Stomach (tissue), 8 donors: ENCODE measurements at regions not wholly inside any gene's neighbourhood (a gene's known extent, or its start where the extent isn't known, plus 50 kb on each side); places are given as distances from the start of the nearest gene placed in this dataset.
"Not testable (repeated sequence)": the region's sequence is repeated elsewhere in the genome, so short reads cannot be mapped to it uniquely, and the experiment has no call there.

Source experiments
- DNase-seq, 2 donors: peaks; one replicate each; pipeline versions ENCODE4 v3.0.0 to v3.0.0-alpha.2; 2013 to 2019
- H3K27ac ChIP-seq, 5 donors: fragments of 200-600 bp in 4 of 5; sonication (generic) in 4 of 5; one replicate each; pipeline ENCODE4 v1.5.1; 2013 to 2019; ENCODE audit warnings: mild to moderate bottlenecking in 1 of 5, moderate library complexity in 1 of 5
- H3K27me3 ChIP-seq, 3 donors: fragments of 200-600 bp; sonication (generic); one replicate each; pipeline ENCODE4 v1.5.1; 2017 to 2019; ENCODE audit warnings: mixed run types in 1 of 3
- H3K36me3 ChIP-seq, 4 donors: fragments of 200-600 bp; sonication (generic); 1 replicate in 3 of 4; 2 replicates in 1 of 4; pipeline ENCODE4 v1.5.1; 2016 to 2019
- H3K4me1 ChIP-seq, 4 donors: fragments of 200-600 bp; sonication (generic); one replicate each; pipeline ENCODE4 v1.5.1; 2016 to 2019
- H3K4me3 ChIP-seq, 4 donors: fragments of 200-600 bp; sonication (generic) in 3 of 4; one replicate each; pipeline ENCODE4 v1.5.1; 2016 to 2019; ENCODE audit warnings: mild to moderate bottlenecking in 1 of 4
- H3K9me3 ChIP-seq, 4 donors: fragments of 200-600 bp; sonication (generic); one replicate each; pipeline ENCODE4 v1.5.1; 2016 to 2019
- EP300 ChIP-seq: sonication (generic); formaldehyde crosslinking; IDR thresholded peaks from one replicate; pipeline ENCODE4 v1.6.1; 2017; ENCODE audit warnings: antibody characterized with exemption
- POLR2A ChIP-seq, 4 donors: fragments of 450-650 bp; IDR thresholded peaks; one replicate each; pipeline ENCODE4 v1.6.1; 2016; ENCODE audit warnings: antibody characterized with exemption in 4 of 4, control low read depth in 2 of 4, mild to moderate bottlenecking in 1 of 4, moderate library complexity in 1 of 4
- POLR2AphosphoS5 ChIP-seq, 3 donors: sonication (generic); formaldehyde crosslinking; IDR thresholded peaks; one replicate each; pipeline ENCODE4 v1.6.1; 2016; ENCODE audit warnings: antibody characterized with exemption in 3 of 3
- WGBS, 5 donors: extraction: QIAGEN DNeasy Blood & Tissue Kit in 3 of 5; methylation state at CpG; one replicate each; pipeline versions ENCODE4 v1.1.5 to v1.1.7; 2013 to 2018; 5-methylcytosine and 5-hydroxymethylcytosine counted together
- intact Hi-C: fragments of 100-400 bp; cut with DNase I; formaldehyde crosslinking; loops from one replicate; pipeline ENCODE4 v1.15.1; 2023; ENCODE audit warnings: low total_unique reads
- TF ChIP-seq, protein P1 (sequence below), 7 experiments: fragments of 450-650 bp in 4 of 7; fragments of 200-600 bp in 3 of 7; sonication (generic) in 3 of 7; IDR thresholded peaks; one replicate each; pipeline ENCODE4 v1.5.1; 2016 to 2019; ENCODE audit warnings: antibody characterized with exemption in 7 of 7, control low read depth in 2 of 7, mild to moderate bottlenecking in 1 of 7
- donor health status: healthy with polysubstance abuse.
- donor health status: Bipolar disorder and iron deficiency.
- donor health status: healthy.

DNA sequence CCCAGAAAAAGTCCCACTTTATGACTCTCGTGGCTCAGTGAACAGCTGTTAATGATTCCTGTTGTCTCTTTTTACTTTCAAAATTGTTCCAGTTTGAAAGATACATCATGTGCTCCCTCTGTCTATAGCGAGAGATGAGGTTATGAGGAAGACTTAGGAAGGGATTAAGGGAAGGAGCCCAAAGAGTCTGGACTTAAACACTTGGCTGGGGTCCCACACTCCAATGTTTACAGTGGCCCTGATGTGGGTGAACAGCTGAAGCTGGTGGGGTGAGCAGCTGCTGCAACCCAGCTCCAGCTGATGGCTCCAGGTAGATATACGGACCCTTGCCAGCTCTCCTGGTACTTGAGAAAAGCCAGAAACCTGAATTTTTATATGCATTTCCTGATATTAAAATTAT, 84.5 kb upstream of the PLET1 start:
- no peaks in the 10 kb centered on the region for H3K27me3 ChIP-seq
- H3K4me1 ChIP-seq = peaks cover 24 to 36% (median 33%) of the 10 kb centered on the region in 4 donors
- TF ChIP-seq POLR2A (IDR thresholded peaks at IDR 0.05) (no peak), POLR2AphosphoS5 (IDR thresholded peaks at IDR 0.05) (no peak), EP300 (no peak)
- TF ChIP-seq, protein P1, sequence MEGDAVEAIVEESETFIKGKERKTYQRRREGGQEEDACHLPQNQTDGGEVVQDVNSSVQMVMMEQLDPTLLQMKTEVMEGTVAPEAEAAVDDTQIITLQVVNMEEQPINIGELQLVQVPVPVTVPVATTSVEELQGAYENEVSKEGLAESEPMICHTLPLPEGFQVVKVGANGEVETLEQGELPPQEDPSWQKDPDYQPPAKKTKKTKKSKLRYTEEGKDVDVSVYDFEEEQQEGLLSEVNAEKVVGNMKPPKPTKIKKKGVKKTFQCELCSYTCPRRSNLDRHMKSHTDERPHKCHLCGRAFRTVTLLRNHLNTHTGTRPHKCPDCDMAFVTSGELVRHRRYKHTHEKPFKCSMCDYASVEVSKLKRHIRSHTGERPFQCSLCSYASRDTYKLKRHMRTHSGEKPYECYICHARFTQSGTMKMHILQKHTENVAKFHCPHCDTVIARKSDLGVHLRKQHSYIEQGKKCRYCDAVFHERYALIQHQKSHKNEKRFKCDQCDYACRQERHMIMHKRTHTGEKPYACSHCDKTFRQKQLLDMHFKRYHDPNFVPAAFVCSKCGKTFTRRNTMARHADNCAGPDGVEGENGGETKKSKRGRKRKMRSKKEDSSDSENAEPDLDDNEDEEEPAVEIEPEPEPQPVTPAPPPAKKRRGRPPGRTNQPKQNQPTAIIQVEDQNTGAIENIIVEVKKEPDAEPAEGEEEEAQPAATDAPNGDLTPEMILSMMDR (IDR thresholded peaks at IDR 0.05) = no peak
- H3K9me3 ChIP-seq = no peaks in the 10 kb centered on the region
- intact Hi-C loops = no loop called here
- peak in 1 of 2 donors; percentile 30 for DNase-seq
- H3K4me3 ChIP-seq = no peak overlapping the region
- 38 to 64% (median 60%) methylated on average over 3 of the region's 3 CpGs for WGBS, 5 donors
- H3K27ac ChIP-seq = peak overlapping the region in 1 of 5 donors; percentile 52
- H3K36me3 ChIP-seq = no peaks in the 10 kb centered on the region

DNA sequence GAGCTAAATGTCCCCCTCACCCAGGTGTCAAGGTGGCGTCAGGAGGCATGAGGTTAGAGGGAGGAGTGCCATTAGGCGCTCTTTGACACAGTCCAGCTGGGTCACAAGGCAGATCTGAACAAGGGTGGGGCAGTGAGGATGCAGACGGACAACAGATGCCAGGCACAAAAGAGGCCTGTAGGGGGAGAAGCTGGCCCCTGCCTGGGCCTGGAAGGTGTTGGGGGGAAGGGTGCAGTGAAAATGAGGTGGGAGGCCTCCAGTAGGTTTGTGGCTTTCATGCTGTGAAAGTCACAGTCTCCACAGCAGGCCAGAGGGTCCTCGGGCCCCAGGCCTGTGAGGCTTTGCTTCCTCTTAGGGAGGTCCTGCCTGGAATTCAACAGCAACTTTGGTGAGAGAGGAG, 85.0 kb upstream of the PLET1 start:
- TF ChIP-seq EP300 = no peak
- 45 to 63% (median 54%) methylated on average over 4 of the region's 4 CpGs for WGBS, 5 donors
- intact Hi-C loops = no loop called here
- no peaks in the 10 kb centered on the region for H3K27me3 ChIP-seq
- DNase-seq = peak in 1 of 2 donors; percentile 56
- no peak overlapping the region for H3K4me3 ChIP-seq
- peaks cover 24 to 36% (median 33%) of the 10 kb centered on the region in 4 donors for H3K4me1 ChIP-seq
- no peaks in the 10 kb centered on the region for H3K9me3 ChIP-seq
- H3K36me3 ChIP-seq = no peaks in the 10 kb centered on the region
- H3K27ac ChIP-seq = no peak overlapping the region

DNA sequence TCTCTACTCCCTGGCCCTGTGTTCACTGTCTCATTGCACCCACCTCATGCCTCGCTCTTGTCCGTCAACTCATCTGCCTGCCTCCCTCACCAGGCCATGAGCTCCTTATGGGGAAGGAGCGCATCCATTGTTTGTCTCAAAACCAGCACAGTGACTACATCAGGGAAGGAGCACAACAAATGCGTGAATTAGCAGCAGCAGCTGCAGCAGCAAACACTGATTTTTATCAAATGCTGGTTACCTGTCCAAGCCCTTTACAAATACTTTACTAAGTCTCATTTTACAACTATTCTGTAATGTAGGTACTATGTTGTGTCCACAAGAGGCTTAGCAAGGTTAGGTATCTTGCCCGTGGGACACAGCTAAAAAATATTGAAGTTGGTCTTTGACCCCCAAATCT, 85.9 kb upstream of the PLET1 start:
- WGBS, 5 donors = 90 to 97% (median 95%) methylated on average over 5 of the region's 5 CpGs
- no peaks in the 10 kb centered on the region for H3K36me3 ChIP-seq
- DNase-seq = no peak
- TF ChIP-seq EP300 = no peak
- TF ChIP-seq, protein P1 (IDR thresholded peaks at IDR 0.05) = no peak
- no peak for TF ChIP-seq POLR2AphosphoS5 (IDR thresholded peaks at IDR 0.05)
- TF ChIP-seq POLR2A (IDR thresholded peaks at IDR 0.05) = no peak
- H3K4me3 ChIP-seq = no peak overlapping the region
- peaks cover 24 to 36% (median 33%) of the 10 kb centered on the region in 4 donors for H3K4me1 ChIP-seq
- no peaks in the 10 kb centered on the region for H3K27me3 ChIP-seq
- intact Hi-C loops = no loop called here
- H3K9me3 ChIP-seq = no peaks in the 10 kb centered on the region
- H3K27ac ChIP-seq = no peak overlapping the region

DNA sequence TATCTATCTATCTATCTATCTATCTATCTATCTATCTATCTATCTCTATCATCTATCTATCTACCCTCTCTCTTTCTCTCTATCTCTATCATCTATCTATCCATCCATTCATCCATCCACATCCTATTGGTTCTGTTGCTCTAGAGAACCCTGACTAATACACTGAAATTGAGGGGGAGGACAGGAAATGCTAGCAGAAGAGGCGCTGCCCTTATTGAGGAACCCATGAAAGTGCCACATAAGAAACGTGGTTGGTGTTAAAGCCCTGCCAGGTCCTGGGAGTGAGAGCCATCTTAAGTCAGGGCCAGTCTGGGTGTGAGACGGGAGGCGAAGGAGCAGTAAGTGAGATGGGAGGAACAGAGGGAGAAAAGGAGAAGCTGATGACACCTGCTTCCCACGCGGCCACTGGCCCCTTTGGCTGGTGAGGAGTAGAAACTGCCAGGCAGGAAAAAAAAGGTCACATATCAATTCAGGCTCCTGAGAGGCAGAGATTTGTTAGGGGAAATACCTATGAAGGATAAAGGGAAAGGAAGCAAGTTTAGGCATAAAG, 87.9 kb upstream of the PLET1 start:
- Histone ChIP-seq H3K4me3 (no peak overlapping the region), H3K27ac (no peak overlapping the region), H3K9me3 (no peaks in the 10 kb centered on the region), H3K36me3 (no peaks in the 10 kb centered on the region), H3K4me1 (peaks cover 19 to 25% (median 24%) of the 10 kb centered on the region in 4 donors), H3K27me3 (no peaks in the 10 kb centered on the region)
- TF ChIP-seq EP300 (no peak), POLR2A (IDR thresholded peaks at IDR 0.05) (no peak), POLR2AphosphoS5 (IDR thresholded peaks at IDR 0.05) (no peak)
- TF ChIP-seq, protein P1 (IDR thresholded peaks at IDR 0.05) = no peak
- 79 to 93% (median 85%) methylated on average over 6 of the region's 6 CpGs for WGBS, 5 donors
- intact Hi-C loops = no loop called here
- DNase-seq = no peak

DNA sequence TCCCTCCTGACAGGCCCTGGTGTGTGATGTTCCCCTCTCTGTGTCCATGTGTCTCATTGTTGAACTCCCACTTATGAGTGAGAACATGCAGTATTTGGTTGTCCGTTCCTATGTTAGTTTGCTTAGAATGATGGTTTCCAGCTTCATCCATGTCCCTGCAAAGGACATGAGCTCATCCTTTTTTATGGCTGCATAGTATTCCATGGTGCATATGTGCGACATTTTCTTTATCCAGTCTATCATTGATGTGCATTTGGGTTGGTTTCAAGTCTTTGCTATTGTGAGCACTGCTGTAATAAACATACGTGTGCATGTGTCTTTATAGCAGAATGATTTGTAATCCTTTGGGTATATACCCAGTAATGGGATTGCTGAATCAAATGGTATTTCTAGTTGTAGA, 90.8 kb upstream of the PLET1 start:
- DNase-seq, intact Hi-C loops, H3K36me3 ChIP-seq, H3K4me1 ChIP-seq, H3K9me3 ChIP-seq, H3K4me3 ChIP-seq, H3K27ac ChIP-seq, H3K27me3 ChIP-seq: not testable (repeated sequence)
- 93 to 97% (median 96%) methylated on average over 3 of the region's 3 CpGs for WGBS, 5 donors
